WTC11 (cell line): ENCODE measurements at regions not wholly inside any gene's neighbourhood (a gene's known extent, or its start where the extent isn't known, plus 50 kb on each side); places are given as distances from the start of the nearest gene placed in this dataset.

Experiments used
- ATAC-seq: fragments of 200-7000 bp; cut with Tn5 transposase; 2 replicates; pipeline ENCODE4 v1.10.0; 2021; ENCODE audit warnings: mild to moderate bottlenecking, moderate library complexity
- CTCF ChIA-PET: fragments of 300-600 bp; sonication (Branson Sonifier 250); formaldehyde crosslinking; loops from one replicate; lab custom pipeline; 2021; ENCODE audit warnings: antibody characterized with exemption; lab: Charles Lee
- POLR2A ChIA-PET: fragments of 350-600 bp; sonication (Branson Sonifier 250); formaldehyde crosslinking; loops from one replicate; lab custom pipeline; 2021; ENCODE audit warnings: antibody characterized with exemption; lab: Charles Lee
- DNase-seq: peaks from one replicate; pipeline ENCODE4 v3.0.0; 2021; ENCODE audit warnings: low spot score
- H3K27ac Mint-ChIP-seq: 2 replicates; pipeline ENCODE4 v1.8.0; 2021; ENCODE audit warnings: mixed read lengths
- H3K27me3 Mint-ChIP-seq: 2 replicates; pipeline ENCODE4 v1.8.0; 2021; ENCODE audit warnings: low read depth, mild to moderate bottlenecking, moderate library complexity, mixed read lengths
- H3K36me3 Mint-ChIP-seq: 2 replicates; pipeline ENCODE4 v1.8.0; 2021; ENCODE audit warnings: mixed read lengths
- H3K4me1 Mint-ChIP-seq: 2 replicates; pipeline ENCODE4 v1.8.0; 2022; ENCODE audit warnings: mixed read lengths
- H3K4me3 Mint-ChIP-seq: 2 replicates; pipeline ENCODE4 v1.8.0; 2021; ENCODE audit warnings: mild to moderate bottlenecking, moderate library complexity, mixed read lengths
- H3K9me3 Mint-ChIP-seq: 2 replicates; pipeline ENCODE4 v1.8.0; 2021; ENCODE audit warnings: mixed read lengths
- E2F1 ChIP-seq: sonication (generic); formaldehyde crosslinking; IDR thresholded peaks from 2 replicates; pipeline ENCODE4 v1.8.0; 2022; ENCODE audit warnings: mild to moderate bottlenecking, missing genetic modification reagents
- ETV6 ChIP-seq: sonication (generic); formaldehyde crosslinking; IDR thresholded peaks from 2 replicates; pipeline ENCODE4 v1.8.1; 2022; ENCODE audit warnings: mild to moderate bottlenecking, missing genetic modification reagents
- HMGA2 ChIP-seq: fragments of 250-450 bp; sonication (Bioruptor Pico); IDR thresholded peaks from 2 replicates; pipeline ENCODE4 v1.4.0; 2021; ENCODE audit warnings: mild to moderate bottlenecking, moderate library complexity
- KAT7 ChIP-seq: sonication (generic); formaldehyde crosslinking; IDR thresholded peaks from 2 replicates; pipeline ENCODE4 v1.8.1; 2023; ENCODE audit warnings: missing genetic modification reagents, mild to moderate bottlenecking, borderline replicate concordance
- MAX ChIP-seq: sonication (generic); formaldehyde crosslinking; IDR thresholded peaks from 2 replicates; pipeline ENCODE4 v1.8.0; 2022; ENCODE audit warnings: mild to moderate bottlenecking, missing genetic modification reagents
- NR2C2 ChIP-seq: sonication (generic); formaldehyde crosslinking; IDR thresholded peaks from 2 replicates; pipeline ENCODE4 v1.8.0; 2022; ENCODE audit warnings: mild to moderate bottlenecking, missing genetic modification reagents
- NR3C1 ChIP-seq: sonication (generic); formaldehyde crosslinking; conservative IDR thresholded peaks from 2 replicates; pipeline ENCODE4 v1.8.1; 2023; ENCODE audit warnings: low read depth, mild to moderate bottlenecking, missing genetic modification reagents
- SMAD3 ChIP-seq: sonication (generic); formaldehyde crosslinking; IDR thresholded peaks from 2 replicates; pipeline ENCODE4 v1.8.0; 2022; ENCODE audit warnings: missing genetic modification reagents, mild to moderate bottlenecking, borderline replicate concordance
- SOX15 ChIP-seq: fragments of 250-450 bp; sonication (Bioruptor Pico); IDR thresholded peaks from 2 replicates; pipeline ENCODE4 v1.9.0; 2021; ENCODE audit warnings: mild to moderate bottlenecking
- TEAD1 ChIP-seq: sonication (generic); formaldehyde crosslinking; IDR thresholded peaks from 2 replicates; pipeline ENCODE4 v1.8.0; 2022; ENCODE audit warnings: mild to moderate bottlenecking, missing genetic modification reagents
- TP53 ChIP-seq: sonication (generic); formaldehyde crosslinking; IDR thresholded peaks from 2 replicates; pipeline ENCODE4 v1.8.1; 2023; ENCODE audit warnings: mild to moderate bottlenecking, missing genetic modification reagents
- ZMAT4 ChIP-seq: fragments of 250-450 bp; sonication (Bioruptor Pico); IDR thresholded peaks from 2 replicates; pipeline ENCODE4 v1.9.0; 2021; ENCODE audit warnings: mild to moderate bottlenecking
- ZNF121 ChIP-seq: sonication (generic); formaldehyde crosslinking; IDR thresholded peaks from 2 replicates; pipeline ENCODE4 v1.8.0; 2023; ENCODE audit warnings: missing genetic modification reagents
- ZNF138 ChIP-seq: sonication (generic); formaldehyde crosslinking; conservative IDR thresholded peaks from 2 replicates; pipeline ENCODE4 v1.8.1; 2022; ENCODE audit warnings: mild to moderate bottlenecking, moderate library complexity, missing genetic modification reagents
- ZNF232 ChIP-seq: sonication (generic); formaldehyde crosslinking; IDR thresholded peaks from 2 replicates; pipeline ENCODE4 v1.8.0; 2022; ENCODE audit warnings: mild to moderate bottlenecking, missing genetic modification reagents
- ZNF416 ChIP-seq: fragments of 250-450 bp; sonication (Bioruptor Pico); IDR thresholded peaks from 2 replicates; pipeline ENCODE4 v1.9.0; 2021; ENCODE audit warnings: mild to moderate bottlenecking, inconsistent platforms
- ZNF423 ChIP-seq: fragments of 250-450 bp; sonication (Bioruptor Pico); IDR thresholded peaks from 2 replicates; pipeline ENCODE4 v2.1.2; 2022; ENCODE audit warnings: mild to moderate bottlenecking, moderate library complexity
- TF ChIP-seq, protein P1 (sequence below): fragments of 250-450 bp; sonication (Bioruptor Pico); conservative IDR thresholded peaks from 2 replicates; pipeline ENCODE4 v1.9.0; 2021; ENCODE audit warnings: mild to moderate bottlenecking
- TF ChIP-seq, protein P2 (sequence below): sonication (generic); formaldehyde crosslinking; conservative IDR thresholded peaks from 2 replicates; pipeline ENCODE4 v1.8.1; 2022; ENCODE audit warnings: mild to moderate bottlenecking, missing genetic modification reagents
- TF ChIP-seq, protein P3 (sequence below): sonication (generic); formaldehyde crosslinking; IDR thresholded peaks from 2 replicates; pipeline ENCODE4 v1.8.0; 2022; ENCODE audit warnings: mild to moderate bottlenecking, missing genetic modification reagents
- TF ChIP-seq, protein P4 (sequence below): sonication (generic); formaldehyde crosslinking; IDR thresholded peaks from 2 replicates; pipeline ENCODE4 v1.8.1; 2022; ENCODE audit warnings: mild to moderate bottlenecking, missing genetic modification reagents, moderate library complexity, borderline replicate concordance
- TF ChIP-seq, protein P5 (sequence below): sonication (generic); formaldehyde crosslinking; IDR thresholded peaks from 2 replicates; pipeline ENCODE4 v1.8.1; 2023; ENCODE audit warnings: mild to moderate bottlenecking, missing genetic modification reagents, moderate library complexity
- TF ChIP-seq, protein P6 (sequence below): sonication (generic); formaldehyde crosslinking; IDR thresholded peaks from 2 replicates; pipeline ENCODE4 v1.8.1; 2022; ENCODE audit warnings: low read depth, mild to moderate bottlenecking, moderate library complexity, missing genetic modification reagents, borderline replicate concordance

DNA sequence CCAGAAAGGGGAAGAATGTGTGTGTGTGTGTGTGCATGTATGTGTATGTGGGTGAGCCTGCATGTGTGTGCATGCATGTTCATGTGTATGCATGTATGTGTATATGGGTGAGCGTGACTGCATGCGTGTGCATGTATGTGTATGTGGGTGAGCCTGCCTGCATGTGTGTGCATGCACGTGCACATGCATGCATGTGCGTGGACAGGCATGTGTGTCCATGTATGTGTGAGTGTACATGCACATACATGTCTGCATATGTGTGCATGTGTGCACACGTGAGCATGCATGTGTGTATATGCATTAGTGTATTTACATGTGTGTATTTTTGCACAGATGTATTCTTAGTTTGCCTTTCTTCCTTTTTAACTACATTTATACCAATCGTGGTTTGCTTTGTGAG lies 601.5 kb downstream of the QKI start:
- Mint-ChIP-seq H3K4me3 (no peak overlapping the region), H3K27me3 (no peaks in the 10 kb centered on the region), H3K27ac (no peak overlapping the region), H3K36me3 (no peaks in the 10 kb centered on the region), H3K4me1 (peaks cover 13% of the 10 kb centered on the region), H3K9me3 (peaks cover 8% of the 10 kb centered on the region; the same call in 1 of the 2 replicates)
- CTCF ChIA-PET: no interaction called here
- DNase-seq (no peak), ATAC-seq (no peak)
- POLR2A ChIA-PET: no interaction called here
- no peak for TF ChIP-seq ZNF121 (CRISPR knock-in tag)
- TF ChIP-seq TP53 (CRISPR knock-in tag): no peak
- TF ChIP-seq, protein P1, sequence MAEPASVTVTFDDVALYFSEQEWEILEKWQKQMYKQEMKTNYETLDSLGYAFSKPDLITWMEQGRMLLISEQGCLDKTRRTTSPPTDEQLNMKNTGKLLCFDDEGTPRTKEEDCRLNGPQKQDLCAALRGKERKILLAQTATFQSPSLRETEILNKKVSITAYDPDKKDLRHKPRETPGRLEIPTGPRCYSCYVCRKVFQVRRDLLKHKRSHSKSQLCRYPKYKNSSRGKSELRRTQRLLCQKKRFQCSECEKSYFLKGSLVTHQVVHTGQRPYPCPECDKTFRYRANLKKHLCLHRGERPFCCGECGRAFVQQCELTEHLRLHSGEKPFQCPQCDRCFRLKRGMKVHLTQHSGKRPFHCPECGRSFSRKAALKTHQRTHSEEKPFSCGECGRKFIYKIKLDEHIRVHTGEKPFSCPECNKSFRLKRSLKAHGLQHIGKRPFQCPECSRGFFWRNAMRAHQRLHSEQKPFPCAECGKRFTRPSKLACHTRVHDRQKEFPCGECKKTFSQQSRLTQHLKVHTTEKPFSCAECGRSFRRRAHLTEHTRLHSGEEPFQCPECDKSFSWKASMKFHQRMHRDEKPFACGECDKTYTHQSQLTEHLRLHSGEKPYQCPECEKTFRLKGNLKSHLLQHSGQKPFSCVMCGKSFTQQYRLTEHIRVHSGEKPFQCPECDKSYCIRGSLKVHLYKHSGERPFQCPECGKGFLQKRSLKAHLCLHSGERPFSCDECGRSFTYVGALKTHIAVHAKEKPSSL: no peak
- TF ChIP-seq KAT7 (CRISPR knock-in tag): no peak
- no peak for TF ChIP-seq NR3C1 (CRISPR knock-in tag)
- TF ChIP-seq, protein P2, sequence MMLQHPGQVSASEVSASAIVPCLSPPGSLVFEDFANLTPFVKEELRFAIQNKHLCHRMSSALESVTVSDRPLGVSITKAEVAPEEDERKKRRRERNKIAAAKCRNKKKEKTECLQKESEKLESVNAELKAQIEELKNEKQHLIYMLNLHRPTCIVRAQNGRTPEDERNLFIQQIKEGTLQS (CRISPR knock-in tag): no peak
- no peak for TF ChIP-seq HMGA2
- no peak for TF ChIP-seq ETV6 (CRISPR knock-in tag)
- TF ChIP-seq, all 79 proteins: peak for 0

GRCh38 chr6:164015088-164015484 lies 600.6 kb downstream of the QKI start:
- POLR2A ChIA-PET: no interaction called here
- Mint-ChIP-seq H3K9me3 (peaks cover 8% of the 10 kb centered on the region; the same call in 1 of the 2 replicates), H3K27me3 (no peaks in the 10 kb centered on the region)
- TF ChIP-seq, protein P3, sequence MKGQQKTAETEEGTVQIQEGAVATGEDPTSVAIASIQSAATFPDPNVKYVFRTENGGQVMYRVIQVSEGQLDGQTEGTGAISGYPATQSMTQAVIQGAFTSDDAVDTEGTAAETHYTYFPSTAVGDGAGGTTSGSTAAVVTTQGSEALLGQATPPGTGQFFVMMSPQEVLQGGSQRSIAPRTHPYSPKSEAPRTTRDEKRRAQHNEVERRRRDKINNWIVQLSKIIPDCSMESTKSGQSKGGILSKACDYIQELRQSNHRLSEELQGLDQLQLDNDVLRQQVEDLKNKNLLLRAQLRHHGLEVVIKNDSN: no peak
- TF ChIP-seq, protein P4, sequence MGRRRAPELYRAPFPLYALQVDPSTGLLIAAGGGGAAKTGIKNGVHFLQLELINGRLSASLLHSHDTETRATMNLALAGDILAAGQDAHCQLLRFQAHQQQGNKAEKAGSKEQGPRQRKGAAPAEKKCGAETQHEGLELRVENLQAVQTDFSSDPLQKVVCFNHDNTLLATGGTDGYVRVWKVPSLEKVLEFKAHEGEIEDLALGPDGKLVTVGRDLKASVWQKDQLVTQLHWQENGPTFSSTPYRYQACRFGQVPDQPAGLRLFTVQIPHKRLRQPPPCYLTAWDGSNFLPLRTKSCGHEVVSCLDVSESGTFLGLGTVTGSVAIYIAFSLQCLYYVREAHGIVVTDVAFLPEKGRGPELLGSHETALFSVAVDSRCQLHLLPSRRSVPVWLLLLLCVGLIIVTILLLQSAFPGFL (CRISPR knock-in tag): no peak
- TF ChIP-seq SMAD3 (CRISPR knock-in tag) (no peak), NR3C1 (CRISPR knock-in tag) (no peak), MAX (CRISPR knock-in tag) (no peak), E2F1 (CRISPR knock-in tag) (no peak), ZNF138 (no peak), ZNF416 (CRISPR knock-in tag) (no peak), ZNF232 (no peak)
- TF ChIP-seq, all 79 proteins: peak for 0
- peak; percentile 48; the same call in 1 of the 2 replicates for ATAC-seq
- no peak for DNase-seq
- Mint-ChIP-seq H3K4me3 (no peak overlapping the region), H3K27ac (no peak overlapping the region), H3K36me3 (no peaks in the 10 kb centered on the region), H3K4me1 (peaks cover 13% of the 10 kb centered on the region)
- CTCF ChIA-PET: no interaction called here

GRCh38 chr6:164014346-164015087 lies 600.0 kb downstream of the QKI start:
- no peak overlapping the region for H3K4me3 Mint-ChIP-seq
- peaks cover 8% of the 10 kb centered on the region; the same call in 1 of the 2 replicates for H3K9me3 Mint-ChIP-seq
- H3K36me3 Mint-ChIP-seq: no peaks in the 10 kb centered on the region
- no peak for DNase-seq
- no peaks in the 10 kb centered on the region for H3K27me3 Mint-ChIP-seq
- CTCF ChIA-PET: interaction anchor here (1.4 kb wide), 1 partner anchor 15 kb away, joined by 3 read pairs; no protein-coding TSS in a partner anchor
- H3K27ac Mint-ChIP-seq: no peak overlapping the region
- ATAC-seq: no peak
- H3K4me1 Mint-ChIP-seq: peaks cover 13% of the 10 kb centered on the region
- POLR2A ChIA-PET: no interaction called here
- no peak for TF ChIP-seq NR2C2 (CRISPR knock-in tag)
- TF ChIP-seq, protein P5, sequence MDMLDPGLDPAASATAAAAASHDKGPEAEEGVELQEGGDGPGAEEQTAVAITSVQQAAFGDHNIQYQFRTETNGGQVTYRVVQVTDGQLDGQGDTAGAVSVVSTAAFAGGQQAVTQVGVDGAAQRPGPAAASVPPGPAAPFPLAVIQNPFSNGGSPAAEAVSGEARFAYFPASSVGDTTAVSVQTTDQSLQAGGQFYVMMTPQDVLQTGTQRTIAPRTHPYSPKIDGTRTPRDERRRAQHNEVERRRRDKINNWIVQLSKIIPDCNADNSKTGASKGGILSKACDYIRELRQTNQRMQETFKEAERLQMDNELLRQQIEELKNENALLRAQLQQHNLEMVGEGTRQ (CRISPR knock-in tag): no peak
- no peak for TF ChIP-seq TEAD1
- TF ChIP-seq SOX15 (CRISPR knock-in tag): no peak
- TF ChIP-seq, protein P6, sequence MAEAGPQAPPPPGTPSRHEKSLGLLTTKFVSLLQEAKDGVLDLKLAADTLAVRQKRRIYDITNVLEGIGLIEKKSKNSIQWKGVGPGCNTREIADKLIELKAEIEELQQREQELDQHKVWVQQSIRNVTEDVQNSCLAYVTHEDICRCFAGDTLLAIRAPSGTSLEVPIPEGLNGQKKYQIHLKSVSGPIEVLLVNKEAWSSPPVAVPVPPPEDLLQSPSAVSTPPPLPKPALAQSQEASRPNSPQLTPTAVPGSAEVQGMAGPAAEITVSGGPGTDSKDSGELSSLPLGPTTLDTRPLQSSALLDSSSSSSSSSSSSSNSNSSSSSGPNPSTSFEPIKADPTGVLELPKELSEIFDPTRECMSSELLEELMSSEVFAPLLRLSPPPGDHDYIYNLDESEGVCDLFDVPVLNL (CRISPR knock-in tag): no peak
- TF ChIP-seq ZNF423 (CRISPR knock-in tag): no peak
- no peak for TF ChIP-seq ZMAT4
